HepG2 (cell line): ENCODE measurements at regions not wholly inside any gene's neighbourhood (a gene's known extent, or its start where the extent isn't known, plus 50 kb on each side); places are given as distances from the start of the nearest gene placed in this dataset.

ENCODE experiments used
- CCDC6 ChIP-seq: sonication (generic); formaldehyde crosslinking; IDR thresholded peaks from 2 replicates; pipeline ENCODE4 v1.8.1; 2022; ENCODE audit warnings: mild to moderate bottlenecking, missing genetic modification reagents, moderate library complexity
- KDM6A ChIP-seq: IDR thresholded peaks from 2 replicates; pipeline ENCODE4 v1.6.1; 2016; ENCODE audit warnings: low read depth
- NRL ChIP-seq: sonication (generic); formaldehyde crosslinking; IDR thresholded peaks from 2 replicates; pipeline ENCODE4 v1.5.0; 2020; ENCODE audit warnings: missing genetic modification reagents, mild to moderate bottlenecking, moderate library complexity, borderline replicate concordance
- SALL1 ChIP-seq: sonication (generic); formaldehyde crosslinking; IDR thresholded peaks from 2 replicates; pipeline ENCODE4 v1.8.0; 2022; ENCODE audit warnings: mild to moderate bottlenecking, missing genetic modification reagents
- SMAD9 ChIP-seq: sonication (generic); formaldehyde crosslinking; IDR thresholded peaks from 2 replicates; pipeline ENCODE4 v1.5.1; 2020; ENCODE audit warnings: mild to moderate bottlenecking, missing genetic modification reagents
- ZNF276 ChIP-seq: sonication (generic); formaldehyde crosslinking; IDR thresholded peaks from 2 replicates; pipeline ENCODE4 v1.4.0; 2020; ENCODE audit warnings: mild to moderate bottlenecking, low read depth, missing genetic modification reagents
- ZNF431 ChIP-seq: sonication (generic); formaldehyde crosslinking; IDR thresholded peaks from 2 replicates; pipeline ENCODE4 v1.9.0; 2022; ENCODE audit warnings: missing genetic modification reagents, low read depth, mild to moderate bottlenecking, borderline replicate concordance
- ZNF674 ChIP-seq: sonication (generic); formaldehyde crosslinking; IDR thresholded peaks from 2 replicates; pipeline ENCODE4 v1.5.0; 2020; ENCODE audit warnings: low read depth, mild to moderate bottlenecking, missing genetic modification reagents
- ZNF800 ChIP-seq: sonication (generic); formaldehyde crosslinking; IDR thresholded peaks from 2 replicates; pipeline ENCODE4 v1.4.0; 2020; ENCODE audit warnings: missing genetic modification reagents
- ZNF83 ChIP-seq: sonication (generic); formaldehyde crosslinking; IDR thresholded peaks from 2 replicates; pipeline ENCODE4 v1.4.0; 2020; ENCODE audit warnings: missing genetic modification reagents, mild to moderate bottlenecking, borderline replicate concordance
- TF ChIP-seq, protein P1 (sequence below): IDR thresholded peaks from 2 replicates; pipeline ENCODE4 v1.6.1; 2016; ENCODE audit warnings: missing compliant biosample characterization, missing genetic modification reagents, borderline replicate concordance

DNA sequence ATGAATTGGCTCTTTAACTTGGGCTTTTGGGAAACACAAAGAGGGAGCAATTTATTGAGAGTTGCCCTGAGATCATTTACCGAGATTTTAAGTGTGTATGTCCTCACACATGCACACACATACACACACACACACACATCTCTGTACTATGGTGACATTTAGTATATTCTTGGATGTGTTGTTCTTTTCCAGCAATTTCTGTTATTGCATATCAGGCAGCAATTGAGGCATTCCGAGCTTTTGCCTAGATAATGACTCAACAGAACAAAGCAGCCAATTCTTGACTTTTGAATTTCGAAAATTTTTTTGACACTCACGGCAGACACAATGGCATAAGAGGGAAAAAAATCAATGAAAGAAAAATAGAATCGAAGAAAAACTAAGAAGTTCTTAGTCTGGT lies 248.5 kb downstream of the DUSP6 start (continued):
- no peak for TF ChIP-seq ZNF800 (CRISPR knock-in tag)
- no peak for TF ChIP-seq NRL (CRISPR knock-in tag)
- no peak for TF ChIP-seq SALL1 (CRISPR knock-in tag)
- no peak for TF ChIP-seq ZNF431 (CRISPR knock-in tag)
- no peak for TF ChIP-seq ZNF276 (CRISPR knock-in tag)
- no peak for TF ChIP-seq KDM6A (CRISPR knock-in tag)
- TF ChIP-seq SMAD9 (CRISPR knock-in tag), result no peak
- TF ChIP-seq ZNF674 (CRISPR knock-in tag), result no peak
- no peak for TF ChIP-seq ZNF83
- TF ChIP-seq, protein P1, sequence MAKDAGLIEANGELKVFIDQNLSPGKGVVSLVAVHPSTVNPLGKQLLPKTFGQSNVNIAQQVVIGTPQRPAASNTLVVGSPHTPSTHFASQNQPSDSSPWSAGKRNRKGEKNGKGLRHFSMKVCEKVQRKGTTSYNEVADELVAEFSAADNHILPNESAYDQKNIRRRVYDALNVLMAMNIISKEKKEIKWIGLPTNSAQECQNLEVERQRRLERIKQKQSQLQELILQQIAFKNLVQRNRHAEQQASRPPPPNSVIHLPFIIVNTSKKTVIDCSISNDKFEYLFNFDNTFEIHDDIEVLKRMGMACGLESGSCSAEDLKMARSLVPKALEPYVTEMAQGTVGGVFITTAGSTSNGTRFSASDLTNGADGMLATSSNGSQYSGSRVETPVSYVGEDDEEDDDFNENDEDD (CRISPR knock-in tag), result no peak
- no peak for TF ChIP-seq CCDC6 (CRISPR knock-in tag)
